GM12878 (cell line): ENCODE measurements at regions not wholly inside any gene's neighbourhood (a gene's known extent, or its start where the extent isn't known, plus 50 kb on each side); places are given as distances from the start of the nearest gene placed in this dataset.

Source experiments
- ATAC-seq: fragments of 200-7000 bp; cut with Tn5 transposase; 3 replicates; pipeline ENCODE4 v1.9.1; 2020; ENCODE audit warnings: mild to moderate bottlenecking, moderate library complexity
- BruUV-seq: library from RNA; stranded (reverse); fragments of 400-500 nt; replicated peaks from 2 replicates; lab custom pipeline; 2021; lab: Mats Ljungman, UMichigan
- CTCF ChIA-PET: fragments of 300-600 bp; sonication (Branson Sonifier 250); formaldehyde crosslinking; extraction: SDS; loops from one replicate; lab custom pipeline; 2021; ENCODE audit warnings: inconsistent platforms; lab: Yijun Ruan, JAX
- POLR2A ChIA-PET: fragments of 350-600 bp; formaldehyde crosslinking; extraction: SDS; loops from one replicate; lab custom pipeline; 2021; ENCODE audit warnings: inconsistent platforms; lab: Charles Lee
- RAD21 ChIA-PET: fragments of 300-600 bp; sonication (Branson Sonifier 250); formaldehyde crosslinking; loops from one replicate; lab custom pipeline; 2023; ENCODE audit warnings: antibody characterized with exemption; ENCODE audit not compliant: unreplicated experiment; lab: Charles Lee
- SMC1A ChIA-PET: fragments of 300-600 bp; sonication (Branson Sonifier 250); formaldehyde crosslinking; loops from one replicate; lab custom pipeline; 2023; ENCODE audit not compliant: unreplicated experiment, uncharacterized antibody; lab: Charles Lee
- DNase-seq: peaks from one replicate; pipeline ENCODE4 v3.0.0-alpha.2; 2011; ENCODE audit warnings: low read depth, low spot score
- FAIRE-seq: peaks from 3 replicates; lab custom pipeline; 2011; peaks lifted over from hg19 to GRCh38; lab: Jason Lieb, UNC
- H2AFZ ChIP-seq: 2 replicates; pipeline ENCODE4 v1.6.0; 2011; ENCODE audit warnings: low read depth, low read length, control low read depth; ENCODE audit not compliant: control insufficient read depth
- H3K27ac ChIP-seq: 2 replicates; pipeline ENCODE4 v1.5.1; 2011; ENCODE audit warnings: control low read depth; ENCODE audit not compliant: control insufficient read depth, insufficient read depth
- H3K27me3 ChIP-seq, 2 experiments: replicated peaks in 1 of 2; 2 replicates each; pipeline versions ENCODE4 v1.6.0 to v1.6.1; 2011; ENCODE audit warnings: low read length in 1 of 2; ENCODE audit not compliant: control insufficient read depth in 2 of 2, insufficient read depth in 2 of 2
- H3K36me3 ChIP-seq, 2 experiments: 2 replicates each; pipeline ENCODE4 v1.5.1; 2011; ENCODE audit warnings: low read length in 1 of 2; ENCODE audit not compliant: control insufficient read depth in 2 of 2, insufficient read depth in 2 of 2
- H3K4me1 ChIP-seq: 2 replicates; pipeline ENCODE4 v1.6.1; 2011; ENCODE audit warnings: mild to moderate bottlenecking, low read length, moderate library complexity, mixed read lengths; ENCODE audit not compliant: control insufficient read depth, insufficient read depth
- H3K4me2 ChIP-seq: 2 replicates; pipeline ENCODE4 v1.6.0; 2011; ENCODE audit warnings: control low read depth; ENCODE audit not compliant: control insufficient read depth, insufficient read depth
- H3K4me3 ChIP-seq: fragments of 200-600 bp; sonication (generic); 2 replicates; pipeline ENCODE4 v1.5.1; 2016
- H3K79me2 ChIP-seq: 2 replicates; pipeline ENCODE4 v1.6.0; 2011; ENCODE audit warnings: low read length; ENCODE audit not compliant: control insufficient read depth, insufficient read depth
- H3K9ac ChIP-seq: 2 replicates; pipeline ENCODE4 v1.8.0; 2011; ENCODE audit warnings: low read length, control low read depth, mixed read lengths; ENCODE audit not compliant: control insufficient read depth, insufficient read depth
- H3K9me3 ChIP-seq: replicated peaks from 3 replicates; pipeline ENCODE4 v1.5.1; 2011; ENCODE audit warnings: mild to moderate bottlenecking, low read length; ENCODE audit not compliant: control insufficient read depth, insufficient read depth
- H4K20me1 ChIP-seq: 2 replicates; pipeline ENCODE4 v1.6.0; 2011; ENCODE audit not compliant: control insufficient read depth, insufficient read depth
- BHLHE40 ChIP-seq, 2 experiments: fragments of 450-650 bp in 1 of 2; IDR thresholded peaks; 2 replicates each; pipeline ENCODE4 v1.6.1; 2011 to 2017; ENCODE audit warnings: low read depth in 2 of 2, borderline replicate concordance in 1 of 2, improper control_type of control experiment in 1 of 2, low read length in 1 of 2, mild to moderate bottlenecking in 1 of 2
- DPF2 ChIP-seq: fragments of 450-650 bp; IDR thresholded peaks from 2 replicates; pipeline ENCODE4 v1.6.1; 2017; ENCODE audit warnings: mild to moderate bottlenecking
- HDAC6 ChIP-seq: fragments of 200-600 bp; sonication (generic); IDR thresholded peaks from one replicate; pipeline ENCODE4 v1.8.0; 2017; ENCODE audit warnings: antibody characterized with exemption; ENCODE audit not compliant: unreplicated experiment
- JUND ChIP-seq: IDR thresholded peaks from 2 replicates; pipeline ENCODE4 v1.6.1; 2012; ENCODE audit warnings: low read depth, mild to moderate bottlenecking, low read length, improper control_type of control experiment, moderate library complexity
- KAT2A ChIP-seq: conservative IDR thresholded peaks from 2 replicates; pipeline ENCODE4 v1.6.1; 2011; ENCODE audit warnings: low read depth, low read length; ENCODE audit not compliant: control insufficient read depth
- MAX ChIP-seq: IDR thresholded peaks from 2 replicates; pipeline ENCODE4 v1.6.1; 2012; ENCODE audit warnings: low read depth, low read length, improper control_type of control experiment
- MLLT1 ChIP-seq: fragments of 450-650 bp; IDR thresholded peaks from 2 replicates; pipeline ENCODE4 v1.6.1; 2016; ENCODE audit warnings: mild to moderate bottlenecking
- SPI1 ChIP-seq: IDR thresholded peaks from 2 replicates; pipeline ENCODE4 v1.6.1; 2011; ENCODE audit warnings: low read depth, mild to moderate bottlenecking, low read length, moderate library complexity, borderline replicate concordance; ENCODE audit not compliant: insufficient read depth
- TARDBP ChIP-seq: IDR thresholded peaks from 2 replicates; pipeline ENCODE4 v1.6.1; 2016; ENCODE audit warnings: borderline replicate concordance
- TCF7 ChIP-seq: IDR thresholded peaks from 2 replicates; pipeline ENCODE4 v1.6.1; 2014; ENCODE audit warnings: antibody characterized with exemption, borderline replicate concordance
- WRNIP1 ChIP-seq: IDR thresholded peaks from 2 replicates; pipeline ENCODE4 v1.6.1; 2011; ENCODE audit warnings: low read depth, low read length, improper control_type of control experiment, borderline replicate concordance
- ZNF217 ChIP-seq: fragments of 450-650 bp; IDR thresholded peaks from 2 replicates; pipeline ENCODE4 v1.6.1; 2017; ENCODE audit warnings: antibody characterized with exemption, mild to moderate bottlenecking
- WGBS: methylation state at CpG from one replicate; pipeline ENCODE4 v1.1.6; 2016; ENCODE audit warnings: low lambda C conversion rate; ENCODE audit not compliant: insufficient replicate concordance, insufficient coverage; ENCODE audit errors: missing lambda C conversion rate; 5-methylcytosine and 5-hydroxymethylcytosine counted together
- in situ Hi-C: fragments of 300-500 bp; cut with MboI; formaldehyde crosslinking; loops from 9 replicates; pipeline ENCODE4 v1.14.3; 2018; ENCODE audit warnings: mixed read lengths
- intact Hi-C: fragments of 100-400 bp; cut with micrococcal nuclease; formaldehyde crosslinking; loops from one replicate; pipeline ENCODE4 v1.14.2; 2022; ENCODE audit not compliant: unreplicated experiment

- BruUV-seq: no TSS peak
- no peak overlapping the region for H3K4me2 ChIP-seq
- TF ChIP-seq TCF7 (no peak), TARDBP (no peak), MLLT1 (no peak), KAT2A (no peak), ZNF217 (no peak)
Measured at GRCh38 chr10:120115959-120116358, 223.4 kb downstream of the SEC23IP start.

GRCh38 chr10:120121768-120122167 lies 229.2 kb downstream of the SEC23IP start:
- CTCF ChIA-PET: no interaction called here
- no peak for FAIRE-seq

More at GRCh38 chr10:120115959-120116358, 223.4 kb downstream of the SEC23IP start:
- Histone ChIP-seq H3K27ac (no peak overlapping the region), H3K9ac (no peak overlapping the region), H4K20me1 (no peaks in the 10 kb centered on the region), H2AFZ (no peak overlapping the region), H3K4me3 (no peak overlapping the region), H3K36me3 (no peaks in the 10 kb centered on the region), H3K9me3 (no peaks in the 10 kb centered on the region), H3K4me1 (no peaks in the 10 kb centered on the region), H3K27me3 (no peaks in the 10 kb centered on the region; a peak in 1 of 4 replicates), H3K79me2 (no peaks in the 10 kb centered on the region)
- RAD21 ChIA-PET: no interaction called here
- 26% methylated on average over 6 of the region's 6 CpGs for WGBS
- FAIRE-seq (no peak), ATAC-seq (no peak), DNase-seq (no peak)
- POLR2A ChIA-PET: no interaction called here
- CTCF ChIA-PET: interaction anchor here (1.2 kb wide), 1 partner anchor 11 kb away, joined by 3 read pairs; no protein-coding TSS in a partner anchor
- SMC1A ChIA-PET: no interaction called here
- in situ Hi-C loops: no loop called here
- intact Hi-C loops: no loop called here

More at GRCh38 chr10:120121768-120122167, 229.2 kb downstream of the SEC23IP start:
- no peak for ATAC-seq
- TF ChIP-seq HDAC6 (no peak), SPI1 (no peak), JUND (no peak), DPF2 (no peak), MAX (no peak), BHLHE40 (IDR thresholded peaks at IDR 0.05; ENCODE audit: borderline replicate concordance in 1 of 2, low read depth in 2 of 2, low read length in 1 of 2) (no peak), WRNIP1 (no peak)
- no peaks in the 10 kb centered on the region for H4K20me1 ChIP-seq
- no peak overlapping the region for H2AFZ ChIP-seq
- no peaks in the 10 kb centered on the region for H3K9me3 ChIP-seq
- H3K4me3 ChIP-seq: no peak overlapping the region
- RAD21 ChIA-PET: no interaction called here
- no peaks in the 10 kb centered on the region for H3K36me3 ChIP-seq
- no peak overlapping the region for H3K9ac ChIP-seq
- SMC1A ChIA-PET: interaction anchor here (1.4 kb wide), 1 partner anchor 10 kb away, joined by 3 read pairs; no protein-coding TSS in a partner anchor
- intact Hi-C loops (no loop called here), in situ Hi-C loops (no loop called here)
- no peaks in the 10 kb centered on the region for H3K4me1 ChIP-seq
- no peak overlapping the region for H3K27ac ChIP-seq
- no TSS peak for BruUV-seq
- DNase-seq: no peak
- H3K4me2 ChIP-seq: no peak overlapping the region
- POLR2A ChIA-PET: no interaction called here
- no peaks in the 10 kb centered on the region for H3K79me2 ChIP-seq
- 36% methylated on average over 1 of the region's 1 CpG for WGBS
- H3K27me3 ChIP-seq: no peaks in the 10 kb centered on the region
